ENCODE measurements at regions not wholly inside any gene's neighbourhood (a gene's known extent, or its start where the extent isn't known, plus 50 kb on each side); places are given as distances from the start of the nearest gene placed in this dataset.
"Not testable (repeated sequence)": the region's sequence is repeated elsewhere in the genome, so short reads cannot be mapped to it uniquely, and the experiment has no call there.

GRCh38 chr5:38793099-38793498 lies 52.7 kb upstream of the OSMR start:
- no peak for DNase-seq
- Mint-ChIP-seq H3K4me1 (ENCODE audit: low read depth, unreplicated experiment) (no peaks in the 10 kb centered on the region), H3K27me3 (ENCODE audit: unreplicated experiment) (no peaks in the 10 kb centered on the region), H3K9me3 (ENCODE audit: unreplicated experiment) (peaks cover 3% of the 10 kb centered on the region), H3K4me3 (ENCODE audit: unreplicated experiment) (no peak overlapping the region), H3K27ac (ENCODE audit: unreplicated experiment) (no peak overlapping the region), H3K36me3 (ENCODE audit: unreplicated experiment) (no peaks in the 10 kb centered on the region)
- TF ChIP-seq CTCF (IDR thresholded peaks at IDR 0.05; ENCODE audit: partially characterized antibody, unreplicated experiment), result no peak

GRCh38 chr5:38794037-38794436 lies 51.8 kb upstream of the OSMR start:
- not testable (repeated sequence) for H3K27ac Mint-ChIP-seq (ENCODE audit: unreplicated experiment)

GRCh38 chr5:38794986-38795385 lies 50.8 kb upstream of the OSMR start:
- Mint-ChIP-seq H3K27me3 (ENCODE audit: unreplicated experiment) (no peaks in the 10 kb centered on the region), H3K9me3 (ENCODE audit: unreplicated experiment) (peaks cover 3% of the 10 kb centered on the region), H3K27ac (ENCODE audit: unreplicated experiment) (no peak overlapping the region), H3K4me1 (ENCODE audit: low read depth, unreplicated experiment) (peaks cover 2% of the 10 kb centered on the region), H3K36me3 (ENCODE audit: unreplicated experiment) (no peaks in the 10 kb centered on the region), H3K4me3 (ENCODE audit: unreplicated experiment) (no peak overlapping the region)
- no peak for TF ChIP-seq CTCF (IDR thresholded peaks at IDR 0.05; ENCODE audit: partially characterized antibody, unreplicated experiment)
- DNase-seq, result no peak

More at GRCh38 chr5:38794037-38794436, 51.8 kb upstream of the OSMR start:
- not testable (repeated sequence) for DNase-seq; H3K4me3 Mint-ChIP-seq (ENCODE audit: unreplicated experiment); H3K4me1 Mint-ChIP-seq (ENCODE audit: low read depth, unreplicated experiment); H3K9me3 Mint-ChIP-seq (ENCODE audit: unreplicated experiment); H3K36me3 Mint-ChIP-seq (ENCODE audit: unreplicated experiment); H3K27me3 Mint-ChIP-seq (ENCODE audit: unreplicated experiment)

GRCh38 chr5:38795986-38796741 lies 49.6 kb upstream of the OSMR start:
- DNase-seq, result no peak
- no peak overlapping the region for H3K4me3 Mint-ChIP-seq (ENCODE audit: unreplicated experiment)
- no peaks in the 10 kb centered on the region for H3K27me3 Mint-ChIP-seq (ENCODE audit: unreplicated experiment)
- TF ChIP-seq CTCF (IDR thresholded peaks at IDR 0.05; ENCODE audit: partially characterized antibody, unreplicated experiment), result no peak
- peaks cover 2% of the 10 kb centered on the region for H3K4me1 Mint-ChIP-seq (ENCODE audit: low read depth, unreplicated experiment)
- H3K36me3 Mint-ChIP-seq (ENCODE audit: unreplicated experiment), result no peaks in the 10 kb centered on the region
- peaks cover 3% of the 10 kb centered on the region for H3K9me3 Mint-ChIP-seq (ENCODE audit: unreplicated experiment)
- H3K27ac Mint-ChIP-seq (ENCODE audit: unreplicated experiment), result no peak overlapping the region

Data from glutamatergic neuron (in vitro differentiated cells).